ENCODE measurements at regions not wholly inside any gene's neighbourhood (a gene's known extent, or its start where the extent isn't known, plus 50 kb on each side); places are given as distances from the start of the nearest gene placed in this dataset.

GRCh38 chr12:25023808-25024207 lies 74.9 kb upstream of the BCAT1 start:
- no peak for TF ChIP-seq CTCF (IDR thresholded peaks at IDR 0.05)
- TF ChIP-seq POLR2A (IDR thresholded peaks at IDR 0.05) = no peak
- 58 to 69% methylated on average over 4 of the region's 4 CpGs for WGBS, 2 donors

GRCh38 chr12:25020621-25021243 lies 71.8 kb upstream of the BCAT1 start:
- WGBS, 2 donors = 71 to 92% methylated on average over 7 of the region's 7 CpGs
- Histone ChIP-seq H3K4me3 (no peak overlapping the region), H3K4me1 (peaks cover 0 to 10% (median 0%) of the 10 kb centered on the region in 3 donors), H3K27me3 (no peaks in the 10 kb centered on the region), H3K36me3 (no peaks in the 10 kb centered on the region), H3K27ac (no peak overlapping the region), H3K9me3 (no peaks in the 10 kb centered on the region)
- DNase-seq = no peak
- TF ChIP-seq CTCF (IDR thresholded peaks at IDR 0.05) = no peak
- TF ChIP-seq POLR2A (IDR thresholded peaks at IDR 0.05) = no peak
- intact Hi-C loops (cut with DNase I) = no loop called here

More at GRCh38 chr12:25023808-25024207, 74.9 kb upstream of the BCAT1 start:
- H3K27me3 ChIP-seq = no peaks in the 10 kb centered on the region
- no peaks in the 10 kb centered on the region for H3K4me1 ChIP-seq
- no peaks in the 10 kb centered on the region for H3K36me3 ChIP-seq
- no peak overlapping the region for H3K4me3 ChIP-seq
- intact Hi-C loops (cut with DNase I) = no loop called here
- DNase-seq = no peak
- no peaks in the 10 kb centered on the region for H3K9me3 ChIP-seq
- no peak overlapping the region for H3K27ac ChIP-seq

GRCh38 chr12:25018146-25018545 lies 69.2 kb upstream of the BCAT1 start:
- Histone ChIP-seq H3K27ac (no peak overlapping the region), H3K36me3 (no peaks in the 10 kb centered on the region), H3K27me3 (no peaks in the 10 kb centered on the region), H3K4me3 (no peak overlapping the region), H3K9me3 (no peaks in the 10 kb centered on the region), H3K4me1 (peaks cover 0 to 10% (median 0%) of the 10 kb centered on the region in 3 donors)
- DNase-seq = no peak
- intact Hi-C loops (cut with DNase I) = no loop called here
- TF ChIP-seq CTCF (IDR thresholded peaks at IDR 0.05) (no peak), POLR2A (IDR thresholded peaks at IDR 0.05) (no peak)
- WGBS, 2 donors = 74 to 86% methylated on average over 1 to 3 of the region's 3 CpGs

- intact Hi-C loops (cut with DNase I) = no loop called here
- Histone ChIP-seq H3K36me3 (no peaks in the 10 kb centered on the region), H3K9me3 (no peaks in the 10 kb centered on the region), H3K4me1 (peaks cover 0 to 10% (median 0%) of the 10 kb centered on the region in 3 donors), H3K27me3 (no peaks in the 10 kb centered on the region), H3K27ac (no peak overlapping the region), H3K4me3 (no peak overlapping the region)
- TF ChIP-seq POLR2A (IDR thresholded peaks at IDR 0.05) (no peak), CTCF (IDR thresholded peaks at IDR 0.05) (no peak)
- WGBS, 2 donors = 35 to 39% methylated on average over 3 of the region's 3 CpGs
- DNase-seq = no peak
Observed at GRCh38 chr12:25017336-25017735, 68.4 kb upstream of the BCAT1 start.

- WGBS, 2 donors = 39 to 57% methylated on average over 2 of the region's 2 CpGs
Observed at GRCh38 chr12:25014961-25015360, 66.1 kb upstream of the BCAT1 start.

More at GRCh38 chr12:25014961-25015360, 66.1 kb upstream of the BCAT1 start:
- no peak for DNase-seq
- H3K27ac ChIP-seq = no peak overlapping the region
- no peak for TF ChIP-seq POLR2A (IDR thresholded peaks at IDR 0.05)
- TF ChIP-seq CTCF (IDR thresholded peaks at IDR 0.05) = no peak
- H3K36me3 ChIP-seq = no peaks in the 10 kb centered on the region
- H3K9me3 ChIP-seq = no peaks in the 10 kb centered on the region
- intact Hi-C loops (cut with DNase I) = no loop called here
- no peak overlapping the region for H3K4me3 ChIP-seq
- H3K4me1 ChIP-seq = peaks cover 0 to 10% (median 0%) of the 10 kb centered on the region in 3 donors
- H3K27me3 ChIP-seq = no peaks in the 10 kb centered on the region

All from esophagus squamous epithelium (tissue), 5 donors.